Neural progenitor cell (in vitro differentiated cells): ENCODE measurements at regions not wholly inside any gene's neighbourhood (a gene's known extent, or its start where the extent isn't known, plus 50 kb on each side); places are given as distances from the start of the nearest gene placed in this dataset.

Source experiments
- EZH2 ChIP-seq: fragments of 200-600 bp; sonication (generic); IDR thresholded peaks from 2 replicates; pipeline ENCODE4 v1.6.1; 2017; ENCODE audit warnings: antibody characterized with exemption, mild to moderate bottlenecking, moderate library complexity
- EZH2phosphoT487 ChIP-seq: fragments of 200-600 bp; sonication (generic); IDR thresholded peaks from 2 replicates; pipeline ENCODE4 v1.6.1; 2017; ENCODE audit warnings: antibody characterized with exemption
- TF ChIP-seq, protein P1 (sequence below): fragments of 200-600 bp; sonication (generic); IDR thresholded peaks from 2 replicates; pipeline ENCODE4 v1.5.1; 2017; ENCODE audit warnings: antibody characterized with exemption, mild to moderate bottlenecking

DNA sequence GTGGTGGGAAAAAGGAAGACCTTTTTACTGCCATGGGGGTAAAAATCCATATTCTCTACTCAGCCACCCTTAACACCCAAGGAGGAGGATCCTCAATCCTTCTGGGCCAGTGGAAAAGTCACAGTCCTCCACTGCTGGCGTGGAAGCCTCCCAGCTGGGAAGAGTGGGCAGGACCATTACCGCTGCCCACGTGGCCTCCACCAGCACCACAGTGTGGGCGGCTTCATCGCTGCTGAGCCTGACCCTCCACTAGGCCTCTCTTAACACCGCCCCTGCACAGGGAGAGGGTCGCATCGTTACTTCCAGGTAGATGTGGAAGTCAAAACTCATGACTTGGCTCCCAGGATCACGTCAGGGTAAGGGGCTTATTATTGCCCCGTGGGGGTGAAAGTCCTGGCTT lies 656.5 kb downstream of the SUCLG1 start:
- TF ChIP-seq, protein P1, sequence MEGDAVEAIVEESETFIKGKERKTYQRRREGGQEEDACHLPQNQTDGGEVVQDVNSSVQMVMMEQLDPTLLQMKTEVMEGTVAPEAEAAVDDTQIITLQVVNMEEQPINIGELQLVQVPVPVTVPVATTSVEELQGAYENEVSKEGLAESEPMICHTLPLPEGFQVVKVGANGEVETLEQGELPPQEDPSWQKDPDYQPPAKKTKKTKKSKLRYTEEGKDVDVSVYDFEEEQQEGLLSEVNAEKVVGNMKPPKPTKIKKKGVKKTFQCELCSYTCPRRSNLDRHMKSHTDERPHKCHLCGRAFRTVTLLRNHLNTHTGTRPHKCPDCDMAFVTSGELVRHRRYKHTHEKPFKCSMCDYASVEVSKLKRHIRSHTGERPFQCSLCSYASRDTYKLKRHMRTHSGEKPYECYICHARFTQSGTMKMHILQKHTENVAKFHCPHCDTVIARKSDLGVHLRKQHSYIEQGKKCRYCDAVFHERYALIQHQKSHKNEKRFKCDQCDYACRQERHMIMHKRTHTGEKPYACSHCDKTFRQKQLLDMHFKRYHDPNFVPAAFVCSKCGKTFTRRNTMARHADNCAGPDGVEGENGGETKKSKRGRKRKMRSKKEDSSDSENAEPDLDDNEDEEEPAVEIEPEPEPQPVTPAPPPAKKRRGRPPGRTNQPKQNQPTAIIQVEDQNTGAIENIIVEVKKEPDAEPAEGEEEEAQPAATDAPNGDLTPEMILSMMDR, result no peak
- TF ChIP-seq EZH2 (no peak), EZH2phosphoT487 (no peak)
